ENCODE measurements at regions not wholly inside any gene's neighbourhood (a gene's known extent, or its start where the extent isn't known, plus 50 kb on each side); places are given as distances from the start of the nearest gene placed in this dataset.
"Not testable (repeated sequence)": the region's sequence is repeated elsewhere in the genome, so short reads cannot be mapped to it uniquely, and the experiment has no call there.

- DNase-seq (ENCODE audit: low read depth in 2 of 3, low spot score in 1 of 3): no peak
Measured at GRCh38 chr6:92427453-92427852, 991.9 kb downstream of the EPHA7 start.

GRCh38 chr6:92415656-92416055, 1003.7 kb downstream of the EPHA7 start:
- no peak for DNase-seq (ENCODE audit: low read depth in 2 of 3, low spot score in 1 of 3)

- no peak for DNase-seq (ENCODE audit: low read depth in 2 of 3, low spot score in 1 of 3)
Measured at GRCh38 chr6:92408350-92408749, 1011.0 kb downstream of the EPHA7 start.

- no peak for DNase-seq (ENCODE audit: low read depth in 2 of 3, low spot score in 1 of 3)
Measured at GRCh38 chr6:92404281-92404680, 1015.1 kb downstream of the EPHA7 start.

- DNase-seq (ENCODE audit: low read depth in 2 of 3, low spot score in 1 of 3): no peak
Measured at GRCh38 chr6:92399911-92400310, 1019.4 kb downstream of the EPHA7 start.

GRCh38 chr6:92388706-92389105, 1030.7 kb downstream of the EPHA7 start:
- not testable (repeated sequence) for DNase-seq (ENCODE audit: low read depth in 2 of 3, low spot score in 1 of 3)

GRCh38 chr6:92380803-92381601, 1038.4 kb downstream of the EPHA7 start:
- DNase-seq (ENCODE audit: low read depth in 2 of 3, low spot score in 1 of 3): no peak

GRCh38 chr6:92377137-92377536, 1042.2 kb downstream of the EPHA7 start:
- no peak for DNase-seq (ENCODE audit: low read depth in 2 of 3, low spot score in 1 of 3)

GRCh38 chr6:92376691-92377090, 1042.7 kb downstream of the EPHA7 start:
- no peak for DNase-seq (ENCODE audit: low read depth in 2 of 3, low spot score in 1 of 3)

- no peak for DNase-seq (ENCODE audit: low read depth in 2 of 3, low spot score in 1 of 3)
Measured at GRCh38 chr6:92371211-92372208, 1047.8 kb downstream of the EPHA7 start.

GRCh38 chr6:92369309-92369708, 1050.0 kb downstream of the EPHA7 start:
- DNase-seq (ENCODE audit: low read depth in 2 of 3, low spot score in 1 of 3): no peak

- DNase-seq (ENCODE audit: low read depth in 2 of 3, low spot score in 1 of 3): no peak
Measured at GRCh38 chr6:92364948-92365541, 1054.3 kb downstream of the EPHA7 start.

GRCh38 chr6:92363111-92363510, 1056.2 kb downstream of the EPHA7 start:
- no peak for DNase-seq (ENCODE audit: low read depth in 2 of 3, low spot score in 1 of 3)

- DNase-seq (ENCODE audit: low read depth in 2 of 3, low spot score in 1 of 3): no peak
Measured at GRCh38 chr6:92362404-92362803, 1057.0 kb downstream of the EPHA7 start.

GRCh38 chr6:92361990-92362389, 1057.4 kb downstream of the EPHA7 start:
- DNase-seq (ENCODE audit: low read depth in 2 of 3, low spot score in 1 of 3): no peak

- no peak for DNase-seq (ENCODE audit: low read depth in 2 of 3, low spot score in 1 of 3)
Measured at GRCh38 chr6:92354270-92354829, 1065.0 kb downstream of the EPHA7 start.

- no peak for DNase-seq (ENCODE audit: low read depth in 2 of 3, low spot score in 1 of 3)
Measured at GRCh38 chr6:92352130-92352529, 1067.2 kb downstream of the EPHA7 start.

- no peak for DNase-seq (ENCODE audit: low read depth in 2 of 3, low spot score in 1 of 3)
Measured at GRCh38 chr6:92341201-92341600, 1078.2 kb downstream of the EPHA7 start.

- DNase-seq (ENCODE audit: low read depth in 2 of 3, low spot score in 1 of 3): no peak
Measured at GRCh38 chr6:92339936-92340640, 1079.3 kb downstream of the EPHA7 start.

- DNase-seq (ENCODE audit: low read depth in 2 of 3, low spot score in 1 of 3): no peak
Measured at GRCh38 chr6:92337571-92337970, 1081.8 kb downstream of the EPHA7 start.

Measured in stimulated activated CD4-positive, alpha-beta T cell treated with anti-CD3 and anti-CD28 coated beads, Interleukin-12 subunit alpha, Interleukin-12 subunit beta, amount 100 ng/mL, for 48 hours (primary cell).